ENCODE measurements at regions not wholly inside any gene's neighbourhood (a gene's known extent, or its start where the extent isn't known, plus 50 kb on each side); places are given as distances from the start of the nearest gene placed in this dataset.

- TF ChIP-seq CTCF (IDR thresholded peaks at IDR 0.05; ENCODE audit: control extremely low read depth, extremely low read depth), result no peak
- DNase-seq (no peak), ATAC-seq (ENCODE audit: insufficient read depth, low FRiP score) (no peak)
- H3K4me1 ChIP-seq (ENCODE audit: control insufficient read depth in 5 of 5, insufficient read depth in 5 of 5, low read length in 5 of 5), result no peaks in the 10 kb centered on the region
- H3K36me3 ChIP-seq (ENCODE audit: control insufficient read depth in 4 of 4, insufficient read depth in 4 of 4, low read length in 4 of 4), result no peaks in the 10 kb centered on the region
- no peaks in the 10 kb centered on the region for H3K27me3 ChIP-seq (ENCODE audit: control insufficient read depth in 3 of 3, insufficient read depth in 3 of 3, low read length in 2 of 3)
- no peaks in the 10 kb centered on the region for H3K9me3 ChIP-seq (ENCODE audit: control insufficient read depth in 4 of 4, insufficient read depth in 3 of 4, low read length in 3 of 4)
- no peak overlapping the region for H3K4me3 ChIP-seq
- H3K27ac ChIP-seq (ENCODE audit: low read depth in 1 of 2, low read length in 1 of 2), result no peak overlapping the region
- no peak overlapping the region for H3K9ac ChIP-seq (ENCODE audit: insufficient read depth in 1 of 2, low read length in 2 of 2)
- 81 to 83% methylated on average over 1 of the region's 1 CpG for WGBS, 2 donors
These were observed 607.2 kb downstream of the OTOL1 start for GRCh38 chr3:162103808-162104207.

- no peaks in the 10 kb centered on the region for H3K27me3 ChIP-seq (ENCODE audit: control insufficient read depth in 3 of 3, insufficient read depth in 3 of 3, low read length in 2 of 3)
- DNase-seq (no peak), ATAC-seq (ENCODE audit: insufficient read depth, low FRiP score) (no peak)
- TF ChIP-seq CTCF (IDR thresholded peaks at IDR 0.05; ENCODE audit: control extremely low read depth, extremely low read depth), result no peak
- no peaks in the 10 kb centered on the region for H3K36me3 ChIP-seq (ENCODE audit: control insufficient read depth in 4 of 4, insufficient read depth in 4 of 4, low read length in 4 of 4)
- no peak overlapping the region for H3K4me3 ChIP-seq
- whole genome bisulfite sequencing, 2 donors, result 78 to 84% methylated on average over 5 of the region's 5 CpGs
- no peak overlapping the region for H3K9ac ChIP-seq (ENCODE audit: insufficient read depth in 1 of 2, low read length in 2 of 2)
- H3K4me1 ChIP-seq (ENCODE audit: control insufficient read depth in 5 of 5, insufficient read depth in 5 of 5, low read length in 5 of 5), result no peaks in the 10 kb centered on the region
- no peaks in the 10 kb centered on the region for H3K9me3 ChIP-seq (ENCODE audit: control insufficient read depth in 4 of 4, insufficient read depth in 3 of 4, low read length in 3 of 4)
- H3K27ac ChIP-seq (ENCODE audit: low read depth in 1 of 2, low read length in 1 of 2), result no peak overlapping the region
These were observed 615.3 kb downstream of the OTOL1 start for GRCh38 chr3:162111861-162112260.

GRCh38 chr3:162112719-162113118 is 616.1 kb downstream of the OTOL1 start:
- ATAC-seq (ENCODE audit: insufficient read depth, low FRiP score), result no peak

More at GRCh38 chr3:162112719-162113118, 616.1 kb downstream of the OTOL1 start:
- H3K4me3 ChIP-seq, result no peak overlapping the region
- DNase-seq, result no peak
- no peak overlapping the region for H3K9ac ChIP-seq (ENCODE audit: insufficient read depth in 1 of 2, low read length in 2 of 2)
- H3K27ac ChIP-seq (ENCODE audit: low read depth in 1 of 2, low read length in 1 of 2), result no peak overlapping the region
- no peaks in the 10 kb centered on the region for H3K27me3 ChIP-seq (ENCODE audit: control insufficient read depth in 3 of 3, insufficient read depth in 3 of 3, low read length in 2 of 3)
- H3K9me3 ChIP-seq (ENCODE audit: control insufficient read depth in 4 of 4, insufficient read depth in 3 of 4, low read length in 3 of 4), result no peaks in the 10 kb centered on the region
- TF ChIP-seq CTCF (IDR thresholded peaks at IDR 0.05; ENCODE audit: control extremely low read depth, extremely low read depth), result no peak
- no peaks in the 10 kb centered on the region for H3K4me1 ChIP-seq (ENCODE audit: control insufficient read depth in 5 of 5, insufficient read depth in 5 of 5, low read length in 5 of 5)
- H3K36me3 ChIP-seq (ENCODE audit: control insufficient read depth in 4 of 4, insufficient read depth in 4 of 4, low read length in 4 of 4), result no peaks in the 10 kb centered on the region
